ENCODE measurements at regions not wholly inside any gene's neighbourhood (a gene's known extent, or its start where the extent isn't known, plus 50 kb on each side); places are given as distances from the start of the nearest gene placed in this dataset.

- DNase-seq (ENCODE audit: extremely low spot score), result no peak
- no peak for TF ChIP-seq CTCF (IDR thresholded peaks at IDR 0.05; ENCODE audit: control extremely low read depth, extremely low read depth, low read depth, missing control alignments)
- ChIA-PET CTCF (no interaction called here), POLR2A (no interaction called here)
Measured at GRCh38 chr6:4374216-4374615, 238.8 kb upstream of the ECI2 start.

GRCh38 chr6:4372866-4373265 lies 237.5 kb upstream of the ECI2 start:
- ChIA-PET CTCF (interaction anchor here (1.1 kb wide), 1 partner anchor 27 kb away, joined by 3 read pairs; no protein-coding TSS in a partner anchor), POLR2A (no interaction called here)
- DNase-seq (ENCODE audit: extremely low spot score), result no peak
- TF ChIP-seq CTCF (IDR thresholded peaks at IDR 0.05; ENCODE audit: control extremely low read depth, extremely low read depth, low read depth, missing control alignments), result no peak

GRCh38 chr6:4371207-4371921 lies 236.0 kb upstream of the ECI2 start:
- ChIA-PET CTCF (no interaction called here), POLR2A (no interaction called here)
- no peak for TF ChIP-seq CTCF (IDR thresholded peaks at IDR 0.05; ENCODE audit: control extremely low read depth, extremely low read depth, low read depth, missing control alignments)

GRCh38 chr6:4370066-4370465 lies 234.7 kb upstream of the ECI2 start:
- CTCF ChIA-PET, result no interaction called here
- POLR2A ChIA-PET, result no interaction called here
- TF ChIP-seq CTCF (IDR thresholded peaks at IDR 0.05; ENCODE audit: control extremely low read depth, extremely low read depth, low read depth, missing control alignments), result no peak
- no peak for DNase-seq (ENCODE audit: extremely low spot score)

More at GRCh38 chr6:4371207-4371921, 236.0 kb upstream of the ECI2 start:
- DNase-seq (ENCODE audit: extremely low spot score), result no peak

GRCh38 chr6:4369616-4370015 lies 234.2 kb upstream of the ECI2 start:
- DNase-seq (ENCODE audit: extremely low spot score), result no peak
- CTCF ChIA-PET, result no interaction called here
- POLR2A ChIA-PET, result no interaction called here
- no peak for TF ChIP-seq CTCF (IDR thresholded peaks at IDR 0.05; ENCODE audit: control extremely low read depth, extremely low read depth, low read depth, missing control alignments)

GRCh38 chr6:4368649-4369048 lies 233.3 kb upstream of the ECI2 start:
- CTCF ChIA-PET, result interaction anchor here (1.3 kb wide), 1 partner anchor 66 kb away, joined by 3 read pairs; no protein-coding TSS in a partner anchor
- TF ChIP-seq CTCF (IDR thresholded peaks at IDR 0.05; ENCODE audit: control extremely low read depth, extremely low read depth, low read depth, missing control alignments), result no peak
- POLR2A ChIA-PET, result no interaction called here
- DNase-seq (ENCODE audit: extremely low spot score), result no peak

All from GM10248 (cell line).